B cell (primary cell): ENCODE measurements at regions not wholly inside any gene's neighbourhood (a gene's known extent, or its start where the extent isn't known, plus 50 kb on each side); places are given as distances from the start of the nearest gene placed in this dataset.

Experiments
- CTCF ChIP-seq: fragments of 200-600 bp; IDR thresholded peaks from one replicate; pipeline ENCODE4 v1.8.0; 2022; ENCODE audit warnings: antibody characterized with exemption, mild to moderate bottlenecking
- EZH2 ChIP-seq: IDR thresholded peaks from 2 replicates; pipeline ENCODE4 v1.6.1; 2012; ENCODE audit warnings: borderline replicate concordance, low read depth, mild to moderate bottlenecking, moderate library complexity, low read length; ENCODE audit not compliant: insufficient read depth, poor library complexity, severe bottlenecking

GRCh38 chr15:37625576-37625975 is 308.9 kb upstream of the TMCO5A start:
- TF ChIP-seq CTCF (no peak), EZH2 (no peak)
